ENCODE measurements at regions not wholly inside any gene's neighbourhood (a gene's known extent, or its start where the extent isn't known, plus 50 kb on each side); places are given as distances from the start of the nearest gene placed in this dataset.

GRCh38 chr16:61233713-61234112 is 802.5 kb downstream of the CDH8 start:
- intact Hi-C loops (cut with micrococcal nuclease; ENCODE audit: unreplicated experiment) (no loop called here), in situ Hi-C loops (cut with HindIII; ENCODE audit: low pct_unique_long_range_greater_than_20kb, low sequenced_read_pairs) (no loop called here)
- CTCF ChIA-PET: no interaction called here
- H3K27ac ChIP-seq (ENCODE audit: low read length): no peak overlapping the region
- H3K27me3 ChIP-seq (ENCODE audit: control insufficient read depth, insufficient read depth, low read length): no peaks in the 10 kb centered on the region
- POLR2A ChIA-PET: no interaction called here
- BruUV-seq (replicated peaks): no TSS peak
- H3K9me3 ChIP-seq (ENCODE audit: control insufficient read depth, insufficient read depth, low read depth, low read length): no peaks in the 10 kb centered on the region
- ATAC-seq: no peak
- no peak overlapping the region for H3K4me3 ChIP-seq (ENCODE audit: low read depth in 2 of 2, low read length in 2 of 2)
- TF ChIP-seq SIN3A (IDR thresholded peaks at IDR 0.05; ENCODE audit: borderline replicate concordance, insufficient read depth, low read depth, low read length): no peak
- no peak for TF ChIP-seq TCF7L2 (IDR thresholded peaks at IDR 0.05; ENCODE audit: low read depth, low read length)
- TF ChIP-seq REST (IDR thresholded peaks at IDR 0.05; ENCODE audit: insufficient read depth in 1 of 2, low read depth in 2 of 2, low read length in 1 of 2): no peak
- no peak for TF ChIP-seq POLR2AphosphoS5 (IDR thresholded peaks at IDR 0.05; ENCODE audit: low read depth, low read length)
- no peak for TF ChIP-seq CTCF (IDR thresholded peaks at IDR 0.05)
- H3K36me3 ChIP-seq (ENCODE audit: control insufficient read depth, insufficient read depth, low read length): no peaks in the 10 kb centered on the region
- DNase-seq (ENCODE audit: low read depth, low spot score): no peak
- no peaks in the 10 kb centered on the region for H3K4me1 ChIP-seq (ENCODE audit: control insufficient read depth, insufficient read depth, low read length)

GRCh38 chr16:61228371-61228770 is 807.9 kb downstream of the CDH8 start:
- ChIA-PET CTCF (no interaction called here), POLR2A (no interaction called here)
- TF ChIP-seq TCF7L2 (IDR thresholded peaks at IDR 0.05; ENCODE audit: low read depth, low read length) (no peak), SIN3A (IDR thresholded peaks at IDR 0.05; ENCODE audit: borderline replicate concordance, insufficient read depth, low read depth, low read length) (no peak), REST (IDR thresholded peaks at IDR 0.05; ENCODE audit: insufficient read depth in 1 of 2, low read depth in 2 of 2, low read length in 1 of 2) (no peak), POLR2AphosphoS5 (IDR thresholded peaks at IDR 0.05; ENCODE audit: low read depth, low read length) (no peak), CTCF (IDR thresholded peaks at IDR 0.05) (no peak)
- H3K27ac ChIP-seq (ENCODE audit: low read length): no peak overlapping the region
- DNase-seq (ENCODE audit: low read depth, low spot score) (no peak), ATAC-seq (no peak)
- no TSS peak for BruUV-seq (replicated peaks)
- H3K36me3 ChIP-seq (ENCODE audit: control insufficient read depth, insufficient read depth, low read length): no peaks in the 10 kb centered on the region
- no peak overlapping the region for H3K4me3 ChIP-seq (ENCODE audit: low read depth in 2 of 2, low read length in 2 of 2)
- in situ Hi-C loops (cut with HindIII; ENCODE audit: low pct_unique_long_range_greater_than_20kb, low sequenced_read_pairs): no loop called here
- H3K27me3 ChIP-seq (ENCODE audit: control insufficient read depth, insufficient read depth, low read length): no peaks in the 10 kb centered on the region
- no peaks in the 10 kb centered on the region for H3K4me1 ChIP-seq (ENCODE audit: control insufficient read depth, insufficient read depth, low read length)
- no peaks in the 10 kb centered on the region for H3K9me3 ChIP-seq (ENCODE audit: control insufficient read depth, insufficient read depth, low read depth, low read length)
- intact Hi-C loops (cut with micrococcal nuclease; ENCODE audit: unreplicated experiment): no loop called here

Measured in Panc1 (cell line).